SK-N-SH treated with all-trans-retinoic acid at 6 μM for 48 hours (cell line): ENCODE measurements at regions not wholly inside any gene's neighbourhood (a gene's known extent, or its start where the extent isn't known, plus 50 kb on each side); places are given as distances from the start of the nearest gene placed in this dataset.

Experiments
- ATAC-seq: fragments of 200-7000 bp; cut with Tn5 transposase; 3 replicates; pipeline ENCODE4 v1.9.1; 2020; ENCODE audit warnings: mild to moderate bottlenecking, moderate library complexity
- ARNTL ChIP-seq: fragments of 450-650 bp; formaldehyde crosslinking; IDR thresholded peaks from 2 replicates; pipeline ENCODE4 v1.5.0; 2020; ENCODE audit warnings: low read depth, mild to moderate bottlenecking, moderate library complexity, borderline replicate concordance
- BACH2 ChIP-seq: fragments of 250-450 bp; sonication (Bioruptor Pico); IDR thresholded peaks from 2 replicates; pipeline ENCODE4 v1.9.0; 2021; ENCODE audit warnings: mild to moderate bottlenecking, borderline replicate concordance
- ESRRG ChIP-seq: fragments of 250-450 bp; sonication (Bioruptor Pico); IDR thresholded peaks from 2 replicates; pipeline ENCODE4 v1.6.1; 2021; ENCODE audit warnings: mild to moderate bottlenecking
- ISL1 ChIP-seq: fragments of 250-450 bp; sonication (Bioruptor Pico); IDR thresholded peaks from 2 replicates; pipeline ENCODE4 v2.1.2; 2022; ENCODE audit warnings: mild to moderate bottlenecking, moderate library complexity
- OSR1 ChIP-seq: fragments of 250-450 bp; sonication (Bioruptor Pico); IDR thresholded peaks from 2 replicates; pipeline ENCODE4 v1.8.0; 2022; ENCODE audit warnings: moderate library complexity, mild to moderate bottlenecking, inconsistent platforms
- RARB ChIP-seq: fragments of 250-450 bp; sonication (Bioruptor Pico); IDR thresholded peaks from 2 replicates; pipeline ENCODE4 v1.8.0; 2021; ENCODE audit warnings: mild to moderate bottlenecking, moderate library complexity
- SNAI2 ChIP-seq: fragments of 250-450 bp; sonication (Bioruptor Pico); IDR thresholded peaks from 2 replicates; pipeline ENCODE4 v1.5.0; 2020; ENCODE audit warnings: mild to moderate bottlenecking, moderate library complexity
- TCF4 ChIP-seq: fragments of 250-450 bp; sonication (Bioruptor Pico); IDR thresholded peaks from 2 replicates; pipeline ENCODE4 v1.8.0; 2021; ENCODE audit warnings: mild to moderate bottlenecking, moderate library complexity, borderline replicate concordance
- TOX ChIP-seq: fragments of 250-450 bp; sonication (Bioruptor Pico); IDR thresholded peaks from 2 replicates; pipeline ENCODE4 v1.8.0; 2021; ENCODE audit warnings: mild to moderate bottlenecking, moderate library complexity, borderline replicate concordance
- ZC3H10 ChIP-seq: fragments of 250-450 bp; sonication (Bioruptor Pico); IDR thresholded peaks from 2 replicates; pipeline ENCODE4 v1.5.1; 2021; ENCODE audit warnings: mild to moderate bottlenecking, moderate library complexity
- ZFP3 ChIP-seq: fragments of 250-450 bp; sonication (Bioruptor Pico); IDR thresholded peaks from 2 replicates; pipeline ENCODE4 v1.5.0; 2020; ENCODE audit warnings: mild to moderate bottlenecking, moderate library complexity
- ZFP30 ChIP-seq: fragments of 450-650 bp; formaldehyde crosslinking; IDR thresholded peaks from 2 replicates; pipeline ENCODE4 v1.5.0; 2022; ENCODE audit warnings: mild to moderate bottlenecking, moderate library complexity
- ZNF565 ChIP-seq: fragments of 450-650 bp; formaldehyde crosslinking; conservative IDR thresholded peaks from 2 replicates; pipeline ENCODE4 v1.5.0; 2020; ENCODE audit warnings: low read depth, mild to moderate bottlenecking, moderate library complexity
- ZNF70 ChIP-seq: fragments of 450-650 bp; formaldehyde crosslinking; IDR thresholded peaks from 2 replicates; pipeline ENCODE4 v1.5.0; 2020; ENCODE audit warnings: mild to moderate bottlenecking, moderate library complexity
- TF ChIP-seq, protein P1 (sequence below): fragments of 250-450 bp; sonication (Bioruptor Pico); IDR thresholded peaks from 2 replicates; pipeline ENCODE4 v1.5.0; 2020; ENCODE audit warnings: mild to moderate bottlenecking, moderate library complexity
- TF ChIP-seq, protein P2 (sequence below): fragments of 250-450 bp; sonication (Bioruptor Pico); IDR thresholded peaks from 2 replicates; pipeline ENCODE4 v1.8.0; 2020; ENCODE audit warnings: mild to moderate bottlenecking, moderate library complexity, borderline replicate concordance
- TF ChIP-seq, protein P3 (sequence below): fragments of 250-450 bp; sonication (Bioruptor Pico); IDR thresholded peaks from 2 replicates; pipeline ENCODE4 v1.5.1; 2021; ENCODE audit warnings: mild to moderate bottlenecking, moderate library complexity
- TF ChIP-seq, protein P4 (sequence below): fragments of 250-450 bp; sonication (Bioruptor Pico); IDR thresholded peaks from 2 replicates; pipeline ENCODE4 v1.8.0; 2021; ENCODE audit warnings: low read depth, mild to moderate bottlenecking, moderate library complexity, borderline replicate concordance
- TF ChIP-seq, protein P5 (sequence below): fragments of 250-450 bp; sonication (Bioruptor Pico); IDR thresholded peaks from 2 replicates; pipeline ENCODE4 v1.5.1; 2020; ENCODE audit warnings: low read depth, mild to moderate bottlenecking, moderate library complexity

DNA sequence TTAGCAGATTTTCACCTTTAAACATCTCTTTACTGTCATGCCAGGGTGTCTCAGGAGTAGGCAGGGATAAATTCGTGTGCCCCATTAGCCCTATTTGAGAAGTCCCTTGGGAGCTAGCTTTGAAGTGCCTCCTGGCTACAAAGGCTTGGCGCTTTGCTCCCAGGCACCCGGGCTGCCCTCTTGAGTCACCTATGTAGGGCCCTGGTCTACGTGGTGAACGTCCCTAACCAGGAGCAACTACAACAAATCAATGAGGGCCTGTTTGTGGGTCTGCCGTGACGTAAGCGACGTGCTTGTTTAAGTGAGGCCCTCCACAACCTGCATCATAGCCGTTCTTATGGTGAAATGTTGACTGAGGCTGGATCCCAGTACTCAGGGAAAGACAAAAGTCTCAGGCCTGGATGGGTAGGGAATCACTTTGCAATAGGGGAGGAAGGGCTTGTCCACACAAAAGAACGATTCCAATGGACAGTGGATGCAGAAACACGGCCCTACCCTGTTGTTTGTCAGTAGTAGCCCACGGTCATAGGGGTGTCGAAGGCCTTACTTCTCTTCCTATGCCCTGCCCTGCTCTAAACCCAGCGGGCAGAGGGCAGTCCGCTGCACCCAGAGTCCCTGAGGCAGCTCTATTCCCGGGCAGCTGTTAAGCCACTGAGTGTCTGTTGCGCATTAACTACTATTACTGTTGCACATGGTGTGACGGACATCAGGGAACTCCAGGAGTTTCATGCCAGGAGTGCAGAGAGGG is 93.9 kb downstream of the INHBB start (continued):
- TF ChIP-seq OSR1 (CRISPR knock-in tag): no peak

DNA sequence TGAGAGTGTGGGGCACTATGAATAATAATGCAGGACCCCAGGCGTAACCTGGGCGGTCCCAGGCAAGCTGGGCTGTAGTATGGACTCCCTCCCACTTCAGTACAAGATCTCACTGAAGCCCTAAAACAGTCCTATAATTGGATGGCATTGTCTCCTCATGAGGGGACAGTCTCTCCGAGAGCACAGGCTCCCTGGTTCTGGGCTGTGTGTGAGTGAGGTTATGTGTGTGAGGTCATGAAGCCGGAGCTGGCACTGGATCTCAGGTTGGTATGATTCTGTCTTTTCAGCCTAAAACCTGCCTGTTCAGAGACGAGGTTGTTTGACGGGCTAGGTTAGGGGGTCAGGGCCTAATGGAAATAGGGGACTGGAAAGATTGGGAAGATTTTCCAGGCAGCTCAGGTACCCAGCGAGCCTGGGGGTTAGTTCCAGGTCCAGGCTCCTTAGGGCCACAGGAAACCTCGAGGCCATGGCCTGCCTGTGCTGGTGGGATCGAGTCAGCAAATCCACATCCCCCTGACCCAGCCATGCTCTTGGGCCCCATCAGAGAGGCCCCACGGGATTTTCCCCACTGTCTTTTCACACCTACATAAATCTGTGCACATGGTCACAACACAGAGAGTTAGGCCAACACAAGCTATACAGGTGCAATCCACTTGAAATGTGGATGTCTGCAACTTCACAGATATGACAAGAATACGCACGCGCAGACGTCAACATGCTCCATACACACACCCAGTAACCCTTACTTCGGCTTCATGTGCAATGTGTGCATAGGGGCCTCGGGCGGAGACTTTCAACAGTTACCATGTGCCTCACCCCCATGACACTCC is 94.8 kb downstream of the INHBB start:
- TF ChIP-seq ZFP30 (CRISPR knock-in tag) (no peak), SNAI2 (CRISPR knock-in tag) (no peak), ZC3H10 (CRISPR knock-in tag) (no peak), ZNF70 (CRISPR knock-in tag) (no peak), ARNTL (CRISPR knock-in tag) (no peak), TOX (CRISPR knock-in tag) (no peak), RARB (CRISPR knock-in tag) (no peak), BACH2 (CRISPR knock-in tag) (no peak), ZFP3 (CRISPR knock-in tag) (no peak), ESRRG (CRISPR knock-in tag) (no peak), TCF4 (CRISPR knock-in tag) (no peak), ZNF565 (no peak), OSR1 (CRISPR knock-in tag) (no peak)
- TF ChIP-seq, protein P1, sequence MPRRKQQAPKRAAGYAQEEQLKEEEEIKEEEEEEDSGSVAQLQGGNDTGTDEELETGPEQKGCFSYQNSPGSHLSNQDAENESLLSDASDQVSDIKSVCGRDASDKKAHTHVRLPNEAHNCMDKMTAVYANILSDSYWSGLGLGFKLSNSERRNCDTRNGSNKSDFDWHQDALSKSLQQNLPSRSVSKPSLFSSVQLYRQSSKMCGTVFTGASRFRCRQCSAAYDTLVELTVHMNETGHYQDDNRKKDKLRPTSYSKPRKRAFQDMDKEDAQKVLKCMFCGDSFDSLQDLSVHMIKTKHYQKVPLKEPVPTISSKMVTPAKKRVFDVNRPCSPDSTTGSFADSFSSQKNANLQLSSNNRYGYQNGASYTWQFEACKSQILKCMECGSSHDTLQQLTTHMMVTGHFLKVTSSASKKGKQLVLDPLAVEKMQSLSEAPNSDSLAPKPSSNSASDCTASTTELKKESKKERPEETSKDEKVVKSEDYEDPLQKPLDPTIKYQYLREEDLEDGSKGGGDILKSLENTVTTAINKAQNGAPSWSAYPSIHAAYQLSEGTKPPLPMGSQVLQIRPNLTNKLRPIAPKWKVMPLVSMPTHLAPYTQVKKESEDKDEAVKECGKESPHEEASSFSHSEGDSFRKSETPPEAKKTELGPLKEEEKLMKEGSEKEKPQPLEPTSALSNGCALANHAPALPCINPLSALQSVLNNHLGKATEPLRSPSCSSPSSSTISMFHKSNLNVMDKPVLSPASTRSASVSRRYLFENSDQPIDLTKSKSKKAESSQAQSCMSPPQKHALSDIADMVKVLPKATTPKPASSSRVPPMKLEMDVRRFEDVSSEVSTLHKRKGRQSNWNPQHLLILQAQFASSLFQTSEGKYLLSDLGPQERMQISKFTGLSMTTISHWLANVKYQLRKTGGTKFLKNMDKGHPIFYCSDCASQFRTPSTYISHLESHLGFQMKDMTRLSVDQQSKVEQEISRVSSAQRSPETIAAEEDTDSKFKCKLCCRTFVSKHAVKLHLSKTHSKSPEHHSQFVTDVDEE: no peak
- TF ChIP-seq, protein P2, sequence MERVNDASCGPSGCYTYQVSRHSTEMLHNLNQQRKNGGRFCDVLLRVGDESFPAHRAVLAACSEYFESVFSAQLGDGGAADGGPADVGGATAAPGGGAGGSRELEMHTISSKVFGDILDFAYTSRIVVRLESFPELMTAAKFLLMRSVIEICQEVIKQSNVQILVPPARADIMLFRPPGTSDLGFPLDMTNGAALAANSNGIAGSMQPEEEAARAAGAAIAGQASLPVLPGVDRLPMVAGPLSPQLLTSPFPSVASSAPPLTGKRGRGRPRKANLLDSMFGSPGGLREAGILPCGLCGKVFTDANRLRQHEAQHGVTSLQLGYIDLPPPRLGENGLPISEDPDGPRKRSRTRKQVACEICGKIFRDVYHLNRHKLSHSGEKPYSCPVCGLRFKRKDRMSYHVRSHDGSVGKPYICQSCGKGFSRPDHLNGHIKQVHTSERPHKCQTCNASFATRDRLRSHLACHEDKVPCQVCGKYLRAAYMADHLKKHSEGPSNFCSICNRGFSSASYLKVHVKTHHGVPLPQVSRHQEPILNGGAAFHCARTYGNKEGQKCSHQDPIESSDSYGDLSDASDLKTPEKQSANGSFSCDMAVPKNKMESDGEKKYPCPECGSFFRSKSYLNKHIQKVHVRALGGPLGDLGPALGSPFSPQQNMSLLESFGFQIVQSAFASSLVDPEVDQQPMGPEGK: no peak
- TF ChIP-seq, protein P3, sequence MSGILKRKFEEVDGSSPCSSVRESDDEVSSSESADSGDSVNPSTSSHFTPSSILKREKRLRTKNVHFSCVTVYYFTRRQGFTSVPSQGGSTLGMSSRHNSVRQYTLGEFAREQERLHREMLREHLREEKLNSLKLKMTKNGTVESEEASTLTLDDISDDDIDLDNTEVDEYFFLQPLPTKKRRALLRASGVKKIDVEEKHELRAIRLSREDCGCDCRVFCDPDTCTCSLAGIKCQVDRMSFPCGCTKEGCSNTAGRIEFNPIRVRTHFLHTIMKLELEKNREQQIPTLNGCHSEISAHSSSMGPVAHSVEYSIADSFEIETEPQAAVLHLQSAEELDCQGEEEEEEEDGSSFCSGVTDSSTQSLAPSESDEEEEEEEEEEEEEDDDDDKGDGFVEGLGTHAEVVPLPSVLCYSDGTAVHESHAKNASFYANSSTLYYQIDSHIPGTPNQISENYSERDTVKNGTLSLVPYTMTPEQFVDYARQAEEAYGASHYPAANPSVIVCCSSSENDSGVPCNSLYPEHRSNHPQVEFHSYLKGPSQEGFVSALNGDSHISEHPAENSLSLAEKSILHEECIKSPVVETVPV (CRISPR knock-in tag): no peak
- TF ChIP-seq, protein P4, sequence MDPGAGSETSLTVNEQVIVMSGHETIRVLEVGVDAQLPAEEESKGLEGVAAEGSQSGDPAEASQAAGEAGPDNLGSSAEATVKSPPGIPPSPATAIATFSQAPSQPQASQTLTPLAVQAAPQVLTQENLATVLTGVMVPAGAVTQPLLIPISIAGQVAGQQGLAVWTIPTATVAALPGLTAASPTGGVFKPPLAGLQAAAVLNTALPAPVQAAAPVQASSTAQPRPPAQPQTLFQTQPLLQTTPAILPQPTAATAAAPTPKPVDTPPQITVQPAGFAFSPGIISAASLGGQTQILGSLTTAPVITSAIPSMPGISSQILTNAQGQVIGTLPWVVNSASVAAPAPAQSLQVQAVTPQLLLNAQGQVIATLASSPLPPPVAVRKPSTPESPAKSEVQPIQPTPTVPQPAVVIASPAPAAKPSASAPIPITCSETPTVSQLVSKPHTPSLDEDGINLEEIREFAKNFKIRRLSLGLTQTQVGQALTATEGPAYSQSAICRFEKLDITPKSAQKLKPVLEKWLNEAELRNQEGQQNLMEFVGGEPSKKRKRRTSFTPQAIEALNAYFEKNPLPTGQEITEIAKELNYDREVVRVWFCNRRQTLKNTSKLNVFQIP: no peak
- ATAC-seq: no peak

DNA sequence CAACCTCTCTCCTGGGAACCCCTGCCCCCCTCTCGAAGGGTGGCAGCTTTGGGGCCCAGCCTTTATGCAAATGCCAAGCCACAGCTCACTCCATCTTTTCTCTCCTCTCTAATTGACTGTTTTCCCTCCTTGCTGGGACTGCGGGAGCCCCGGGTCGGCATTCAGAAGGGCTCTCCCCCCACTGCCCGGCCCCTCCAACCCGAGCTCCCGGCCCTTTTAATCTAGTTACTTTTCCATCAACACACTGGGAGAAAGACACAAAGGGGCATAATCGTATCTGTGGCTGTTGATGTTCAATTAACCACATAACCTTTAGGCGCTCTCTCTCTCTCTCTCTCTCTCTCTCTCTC is 95.4 kb downstream of the INHBB start:
- TF ChIP-seq, protein P5, sequence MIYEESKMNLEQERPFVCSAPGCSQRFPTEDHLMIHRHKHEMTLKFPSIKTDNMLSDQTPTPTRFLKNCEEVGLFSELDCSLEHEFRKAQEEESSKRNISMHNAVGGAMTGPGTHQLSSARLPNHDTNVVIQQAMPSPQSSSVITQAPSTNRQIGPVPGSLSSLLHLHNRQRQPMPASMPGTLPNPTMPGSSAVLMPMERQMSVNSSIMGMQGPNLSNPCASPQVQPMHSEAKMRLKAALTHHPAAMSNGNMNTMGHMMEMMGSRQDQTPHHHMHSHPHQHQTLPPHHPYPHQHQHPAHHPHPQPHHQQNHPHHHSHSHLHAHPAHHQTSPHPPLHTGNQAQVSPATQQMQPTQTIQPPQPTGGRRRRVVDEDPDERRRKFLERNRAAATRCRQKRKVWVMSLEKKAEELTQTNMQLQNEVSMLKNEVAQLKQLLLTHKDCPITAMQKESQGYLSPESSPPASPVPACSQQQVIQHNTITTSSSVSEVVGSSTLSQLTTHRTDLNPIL: no peak
- TF ChIP-seq SNAI2 (CRISPR knock-in tag) (no peak), BACH2 (CRISPR knock-in tag) (no peak), ISL1 (CRISPR knock-in tag) (no peak), ZFP30 (CRISPR knock-in tag) (no peak), RARB (CRISPR knock-in tag) (no peak), ARNTL (CRISPR knock-in tag) (no peak)
- TF ChIP-seq, protein P3 (CRISPR knock-in tag): no peak
- ATAC-seq: no peak
